ENCODE measurements at regions not wholly inside any gene's neighbourhood (a gene's known extent, or its start where the extent isn't known, plus 50 kb on each side); places are given as distances from the start of the nearest gene placed in this dataset.

GRCh38 chr4:136194962-136195361 lies 1337.3 kb downstream of the PCDH18 start:
- DNase-seq (ENCODE audit: low spot score) (no peak), ATAC-seq (no peak)
- intact Hi-C loops (cut with DNase I): no loop called here

GRCh38 chr4:136186650-136187049 lies 1345.6 kb downstream of the PCDH18 start:
- intact Hi-C loops (cut with DNase I): no loop called here
- no peak for ATAC-seq
- DNase-seq (ENCODE audit: low spot score): no peak

GRCh38 chr4:136183513-136183912 lies 1348.8 kb downstream of the PCDH18 start:
- intact Hi-C loops (cut with DNase I): no loop called here
- ATAC-seq (no peak), DNase-seq (ENCODE audit: low spot score) (no peak)

- DNase-seq (ENCODE audit: low spot score) (no peak), ATAC-seq (no peak)
- intact Hi-C loops (cut with DNase I): no loop called here
These were observed 1375.3 kb downstream of the PCDH18 start for GRCh38 chr4:136156947-136157346.

- ATAC-seq: no peak
- no peak for DNase-seq (ENCODE audit: low spot score)
- intact Hi-C loops (cut with DNase I): no loop called here
These were observed 1382.2 kb downstream of the PCDH18 start for GRCh38 chr4:136150046-136150445.

- no peak for ATAC-seq
- DNase-seq (ENCODE audit: low spot score): no peak
- intact Hi-C loops (cut with DNase I): no loop called here
These were observed 1395.7 kb downstream of the PCDH18 start for GRCh38 chr4:136136601-136137000.

- ATAC-seq (no peak), DNase-seq (ENCODE audit: low spot score) (no peak)
- intact Hi-C loops (cut with DNase I): no loop called here
These were observed 1408.0 kb downstream of the PCDH18 start for GRCh38 chr4:136124251-136124745.

- DNase-seq (ENCODE audit: low spot score): no peak
- ATAC-seq: no peak
- intact Hi-C loops (cut with DNase I): no loop called here
These were observed 1410.9 kb downstream of the PCDH18 start for GRCh38 chr4:136121426-136121825.

GRCh38 chr4:136113921-136114320 lies 1418.4 kb downstream of the PCDH18 start:
- intact Hi-C loops (cut with DNase I): no loop called here
- ATAC-seq: no peak
- DNase-seq (ENCODE audit: low spot score): no peak

GRCh38 chr4:136112116-136112515 lies 1420.2 kb downstream of the PCDH18 start:
- no peak for ATAC-seq
- intact Hi-C loops (cut with DNase I): no loop called here
- DNase-seq (ENCODE audit: low spot score): no peak

GRCh38 chr4:136106753-136107152 lies 1425.5 kb downstream of the PCDH18 start:
- no peak for ATAC-seq
- intact Hi-C loops (cut with DNase I): no loop called here

GRCh38 chr4:136103616-136104015 lies 1428.7 kb downstream of the PCDH18 start:
- intact Hi-C loops (cut with DNase I): no loop called here
- no peak for DNase-seq (ENCODE audit: low spot score)
- no peak for ATAC-seq

More at GRCh38 chr4:136106753-136107152, 1425.5 kb downstream of the PCDH18 start:
- no peak for DNase-seq (ENCODE audit: low spot score)

- ATAC-seq: no peak
These were observed 1434.6 kb downstream of the PCDH18 start for GRCh38 chr4:136097676-136098075.

GRCh38 chr4:136088211-136088867 lies 1444.0 kb downstream of the PCDH18 start:
- intact Hi-C loops (cut with DNase I): no loop called here
- ATAC-seq: no peak
- DNase-seq (ENCODE audit: low spot score): no peak

More at GRCh38 chr4:136097676-136098075, 1434.6 kb downstream of the PCDH18 start:
- no peak for DNase-seq (ENCODE audit: low spot score)
- intact Hi-C loops (cut with DNase I): no loop called here

- DNase-seq (ENCODE audit: low spot score) (no peak), ATAC-seq (no peak)
- intact Hi-C loops (cut with DNase I): no loop called here
These were observed 1453.3 kb downstream of the PCDH18 start for GRCh38 chr4:136078976-136079375.

GRCh38 chr4:136056748-136057147 lies 1475.5 kb downstream of the PCDH18 start:
- no peak for ATAC-seq
- no peak for DNase-seq (ENCODE audit: low spot score)
- intact Hi-C loops (cut with DNase I): no loop called here

GRCh38 chr4:136055360-136055759 lies 1476.9 kb downstream of the PCDH18 start:
- no peak for ATAC-seq
- intact Hi-C loops (cut with DNase I): no loop called here
- no peak for DNase-seq (ENCODE audit: low spot score)

GRCh38 chr4:136036744-136037143 lies 1495.5 kb downstream of the PCDH18 start:
- no peak for ATAC-seq
- no peak for DNase-seq (ENCODE audit: low spot score)
- intact Hi-C loops (cut with DNase I): no loop called here

GRCh38 chr4:136032391-136032790 lies 1499.9 kb downstream of the PCDH18 start:
- DNase-seq (ENCODE audit: low spot score) (no peak), ATAC-seq (no peak)
- intact Hi-C loops (cut with DNase I): no loop called here

GRCh38 chr4:136025540-136025939 lies 1506.8 kb downstream of the PCDH18 start:
- DNase-seq (ENCODE audit: low spot score): no peak
- ATAC-seq: no peak
- intact Hi-C loops (cut with DNase I): no loop called here

GRCh38 chr4:136017556-136017955 lies 1514.7 kb downstream of the PCDH18 start:
- intact Hi-C loops (cut with DNase I): no loop called here
- ATAC-seq (no peak), DNase-seq (ENCODE audit: low spot score) (no peak)

Data from sciatic nerve (tissue), 2 donors.